Medulla oblongata (tissue), 1 donor: ENCODE measurements at regions not wholly inside any gene's neighbourhood (a gene's known extent, or its start where the extent isn't known, plus 50 kb on each side); places are given as distances from the start of the nearest gene placed in this dataset.
A peak's percentile ranks its signal among the peaks of the same experiment; 100 is the strongest.

ENCODE experiments used
- DNase-seq: peaks from one replicate; pipeline ENCODE4 v3.0.0-alpha.2; 2015; ENCODE audit errors: extremely low spot score

GRCh38 chr6:40844246-40844645 is 194.8 kb downstream of the UNC5CL start:
- DNase-seq = no peak

DNA sequence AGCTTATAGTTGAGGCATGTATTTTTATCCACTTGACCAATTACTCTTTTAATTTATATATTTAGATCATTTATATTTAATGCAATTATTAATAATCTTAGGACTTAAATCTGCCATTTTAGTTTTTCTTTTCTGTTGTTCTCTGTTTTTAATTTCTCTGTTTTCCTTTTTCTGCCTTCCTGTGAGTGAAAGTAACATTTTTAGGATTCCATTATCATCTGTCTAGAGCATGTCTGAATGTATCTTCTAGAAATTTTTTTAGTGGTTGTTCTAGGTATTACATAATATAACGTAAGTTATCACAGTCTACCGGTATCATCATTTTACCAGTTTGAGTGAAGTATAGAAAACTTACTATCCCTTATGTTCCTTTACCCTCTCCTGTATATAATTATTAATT is 197.3 kb downstream of the UNC5CL start:
- DNase-seq = no peak

- DNase-seq = no peak
Measured at GRCh38 chr6:40832691-40833090, 206.3 kb downstream of the UNC5CL start.

- DNase-seq = no peak
Measured at GRCh38 chr6:40831381-40831780, 207.6 kb downstream of the UNC5CL start.

GRCh38 chr6:40825102-40825501 is 213.9 kb downstream of the UNC5CL start:
- DNase-seq = no peak

GRCh38 chr6:40823917-40824891 is 214.8 kb downstream of the UNC5CL start:
- DNase-seq = peak; percentile 77

- DNase-seq = no peak
Measured at GRCh38 chr6:40822619-40823018, 216.4 kb downstream of the UNC5CL start.

DNA sequence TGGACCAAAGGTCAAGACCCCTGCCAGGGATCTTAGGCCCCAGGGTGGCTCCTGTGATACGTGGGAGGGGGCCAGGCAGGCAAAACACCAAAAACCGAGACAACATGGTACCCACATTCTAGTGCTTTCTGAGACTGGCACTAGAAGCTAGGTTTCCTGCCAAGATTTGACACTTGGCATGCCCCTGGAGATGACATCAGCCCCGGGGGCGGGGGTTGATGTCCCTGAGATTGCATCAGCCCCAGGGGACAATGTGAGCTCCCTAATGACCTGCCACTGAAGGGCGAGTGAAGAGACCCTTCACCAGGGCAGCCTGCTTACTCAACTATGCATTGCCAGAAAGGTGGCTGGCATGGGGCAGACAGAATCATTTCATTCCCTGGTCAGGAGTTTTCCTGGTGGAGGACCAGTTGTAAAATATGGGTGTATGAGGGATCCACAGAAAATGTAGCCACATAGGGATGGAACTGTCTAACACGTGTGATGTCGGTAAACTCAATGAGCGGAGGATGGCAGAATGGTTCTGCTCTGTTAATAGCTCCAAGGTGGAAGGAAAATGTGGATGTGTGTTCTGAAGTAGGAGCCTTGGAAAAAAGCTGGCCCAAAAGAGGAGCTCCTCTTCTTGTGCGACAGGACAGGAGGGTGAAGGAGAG is 219.7 kb downstream of the UNC5CL start:
- DNase-seq = peak; percentile 21

DNA sequence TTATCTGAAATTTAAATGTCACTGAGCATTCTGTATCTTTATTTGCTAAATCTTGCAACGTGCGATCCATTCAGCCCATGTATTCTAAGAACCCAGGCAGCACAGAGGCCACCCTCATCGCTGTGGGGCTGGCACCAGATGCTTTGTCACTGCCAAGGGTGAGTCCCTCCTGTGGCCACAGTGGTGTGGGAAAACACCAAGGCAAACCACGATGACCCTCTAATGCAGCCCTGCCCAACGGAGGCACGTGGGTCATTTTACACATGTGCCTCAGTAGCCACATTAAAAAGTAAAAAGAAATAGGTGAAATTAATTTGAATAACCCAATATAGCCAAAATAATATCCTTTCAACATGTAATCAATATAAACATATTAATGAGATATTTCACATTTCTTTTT is 221.7 kb downstream of the UNC5CL start:
- no peak for DNase-seq

DNA sequence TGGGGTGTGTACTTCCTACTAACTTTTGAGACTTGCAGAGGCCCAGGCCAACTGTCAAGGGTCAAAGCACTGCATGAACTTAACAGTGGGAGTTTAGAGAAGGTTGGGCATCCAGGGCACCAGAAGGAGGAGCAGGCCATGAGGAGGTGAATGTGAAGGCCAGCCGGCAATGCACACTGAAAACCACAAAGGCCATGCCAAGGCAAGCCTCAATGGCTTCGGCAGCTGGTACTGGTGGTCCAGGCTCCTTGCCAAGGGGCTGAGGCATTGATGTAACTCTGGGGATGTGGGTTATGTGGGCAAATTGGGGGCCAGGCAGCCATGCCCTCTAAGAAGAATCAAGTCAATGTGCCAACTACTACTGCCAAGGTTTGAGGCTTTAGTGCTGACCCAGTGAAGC is 222.4 kb downstream of the UNC5CL start:
- no peak for DNase-seq

DNA sequence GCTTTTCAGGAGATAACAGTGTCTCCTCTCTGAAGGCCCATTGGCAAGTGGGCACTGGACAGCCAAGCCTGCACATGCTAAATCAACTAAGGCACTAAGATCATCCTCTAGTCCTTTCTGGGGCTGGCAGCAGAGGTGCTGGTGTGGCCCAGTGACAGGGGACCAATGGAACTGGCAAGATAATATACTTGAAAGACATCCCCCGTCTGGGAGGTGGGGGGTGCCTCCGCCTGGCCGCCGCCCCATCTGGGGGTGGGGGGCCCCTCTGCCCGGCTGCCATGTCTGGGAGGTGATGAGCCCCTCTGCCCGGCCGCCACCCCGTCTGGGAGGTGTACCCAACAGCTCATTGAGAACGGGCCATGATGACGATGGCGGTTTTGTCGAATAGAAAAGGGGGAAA is 223.3 kb downstream of the UNC5CL start:
- DNase-seq = no peak

- no peak for DNase-seq
Measured at GRCh38 chr6:40810171-40810570, 223.0 kb upstream of the LRFN2 start.

- no peak for DNase-seq
Measured at GRCh38 chr6:40809627-40810026, 222.5 kb upstream of the LRFN2 start.

GRCh38 chr6:40807484-40807883 is 220.3 kb upstream of the LRFN2 start:
- DNase-seq = peak; percentile 38

GRCh38 chr6:40806256-40806864 is 219.2 kb upstream of the LRFN2 start:
- DNase-seq = no peak

- no peak for DNase-seq
Measured at GRCh38 chr6:40805336-40805735, 218.2 kb upstream of the LRFN2 start.

DNA sequence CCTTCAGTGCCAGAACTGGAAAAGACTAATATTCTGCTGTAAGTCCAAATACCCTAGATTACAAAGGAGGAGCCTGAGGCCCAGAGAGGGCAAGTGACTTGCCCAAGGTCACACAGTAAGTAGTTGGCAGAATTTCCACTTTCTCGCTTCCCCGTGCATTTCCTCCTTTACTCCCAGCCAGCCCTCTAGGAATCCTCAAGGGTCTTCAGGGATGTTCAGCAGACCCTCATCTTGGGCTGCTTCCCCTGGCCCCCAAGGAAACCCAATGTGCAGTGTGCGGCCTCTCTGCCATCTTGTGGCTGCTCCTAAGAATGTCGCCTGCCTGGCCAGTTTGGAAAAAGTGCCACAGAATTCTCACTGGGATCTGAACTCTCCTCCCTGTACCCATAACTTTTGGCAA is 217.7 kb upstream of the LRFN2 start:
- no peak for DNase-seq

GRCh38 chr6:40803897-40804702 is 216.9 kb upstream of the LRFN2 start:
- DNase-seq = peak; percentile 70

DNA sequence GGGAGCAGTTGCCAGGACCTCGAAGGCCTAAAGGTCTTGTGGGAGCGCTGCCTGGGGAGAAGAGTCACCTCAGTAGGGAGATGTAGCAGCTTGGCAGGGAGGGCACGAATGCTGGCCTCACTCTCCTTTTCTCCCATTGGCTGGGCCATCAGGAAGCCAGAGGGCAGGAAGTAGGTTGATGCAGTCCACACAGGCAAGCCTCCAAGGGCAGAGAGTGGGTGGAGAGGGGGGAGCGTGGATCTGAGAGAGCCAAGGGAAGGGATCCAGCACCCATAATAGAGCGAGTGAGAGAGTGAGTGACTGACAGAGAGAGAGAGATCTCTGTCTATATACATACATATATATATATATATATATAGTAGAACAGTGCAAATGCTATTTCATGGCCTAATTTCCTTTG is 215.3 kb upstream of the LRFN2 start:
- DNase-seq = no peak

DNA sequence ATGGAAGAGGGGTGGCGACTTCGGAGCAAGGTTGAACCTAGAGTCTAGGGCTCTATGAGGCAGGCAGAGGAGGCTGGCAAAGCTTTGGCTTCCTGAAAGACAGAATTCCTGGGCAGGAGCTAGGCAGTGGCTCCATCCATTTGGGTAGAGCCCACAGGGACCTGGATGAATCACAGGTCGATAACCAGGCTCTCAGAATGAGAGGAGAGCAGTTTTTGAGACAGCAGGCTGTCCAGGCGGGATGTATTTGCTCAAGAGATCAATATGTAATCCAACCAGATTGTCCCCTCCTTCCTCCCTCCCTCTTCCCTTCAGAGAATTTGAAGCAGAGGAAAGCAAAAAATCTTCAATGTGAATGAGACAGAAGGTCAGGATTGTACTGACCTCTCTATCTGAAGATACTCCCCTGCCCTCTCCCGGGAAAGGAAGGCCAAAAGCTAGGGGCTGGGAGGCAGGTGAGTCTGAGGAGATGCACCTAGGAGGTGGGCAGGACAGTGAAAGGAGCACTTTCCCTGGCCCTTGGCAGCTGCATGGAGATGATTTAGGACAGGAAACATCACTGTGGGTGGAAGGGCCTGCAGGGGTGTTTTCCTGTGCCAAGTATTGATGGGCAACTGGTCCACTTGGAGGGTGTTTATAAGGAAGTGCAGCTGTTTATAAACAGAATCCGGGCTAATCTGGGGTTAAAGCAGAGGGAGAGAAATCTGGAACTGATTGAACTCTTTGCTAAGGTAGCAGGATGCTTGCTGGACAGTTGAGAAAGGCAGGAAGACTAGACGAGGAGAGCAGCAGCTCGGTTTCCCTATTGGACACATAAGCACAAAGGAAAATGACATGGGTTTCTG is 212.4 kb upstream of the LRFN2 start:
- no peak for DNase-seq
